Brain microvascular endothelial cell (primary cell): ENCODE measurements at regions not wholly inside any gene's neighbourhood (a gene's known extent, or its start where the extent isn't known, plus 50 kb on each side); places are given as distances from the start of the nearest gene placed in this dataset.
"Not testable (repeated sequence)": the region's sequence is repeated elsewhere in the genome, so short reads cannot be mapped to it uniquely, and the experiment has no call there.

Source experiments
- DNase-seq: peaks from one replicate; pipeline ENCODE4 v3.0.0-alpha.2; 2020
- H3K27ac ChIP-seq: fragments of 250-450 bp; sonication (Bioruptor Pico); 2 replicates; pipeline ENCODE4 v1.5.1; 2020; ENCODE audit warnings: mild to moderate bottlenecking, moderate library complexity
- H3K27me3 ChIP-seq: fragments of 250-450 bp; sonication (Bioruptor Pico); replicated peaks from 2 replicates; pipeline ENCODE4 v1.5.1; 2020; ENCODE audit warnings: mild to moderate bottlenecking
- H3K36me3 ChIP-seq: fragments of 250-450 bp; sonication (Bioruptor Pico); replicated peaks from 2 replicates; pipeline ENCODE4 v1.5.1; 2020; ENCODE audit warnings: mild to moderate bottlenecking
- H3K4me3 ChIP-seq: 2 replicates; pipeline ENCODE4 v1.5.1; 2011; ENCODE audit warnings: low read depth, mild to moderate bottlenecking, control low read depth, low read length, moderate library complexity
- in situ Hi-C: cut with HindIII; loops from 2 replicates; pipeline ENCODE4 v1.10.0; 2017; ENCODE audit warnings: low sequenced_read_pairs, low pct_ligation_motif_present
- TF ChIP-seq, protein P1 (sequence below): IDR thresholded peaks from 2 replicates; pipeline ENCODE4 v1.5.1; 2011; ENCODE audit warnings: low read depth, mild to moderate bottlenecking, moderate library complexity, low read length, control low read depth, inconsistent platforms; ENCODE audit errors: missing control alignments

DNA sequence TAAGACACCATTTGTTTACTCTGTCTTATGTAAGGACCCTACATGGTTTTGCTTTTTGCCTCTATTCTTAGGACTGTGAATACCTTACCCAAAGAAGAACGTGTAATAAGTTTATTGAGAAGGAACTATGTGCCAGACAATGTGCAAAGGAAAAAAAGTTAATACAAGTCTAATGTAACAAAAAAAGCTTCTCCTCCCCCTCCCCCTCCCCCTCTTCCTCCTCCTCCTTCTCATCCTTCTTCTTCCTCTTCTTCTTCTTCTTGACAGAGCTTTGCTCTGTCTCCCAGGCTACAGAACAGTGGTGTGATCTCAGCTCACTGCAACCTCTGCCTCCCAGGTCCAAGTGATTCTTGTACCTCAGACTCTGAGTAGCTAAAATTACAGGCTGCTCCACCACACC, 50.9 kb upstream of the MITF start:
- DNase-seq, result no peak
- H3K4me3 ChIP-seq, result no peak overlapping the region
- in situ Hi-C loops, result loop anchor here (25.0 kb wide), 1 partner anchor 249 kb away; no protein-coding TSS in a partner anchor
- H3K27ac ChIP-seq, result no peak overlapping the region
- H3K36me3 ChIP-seq, result no peaks in the 10 kb centered on the region
- no peaks in the 10 kb centered on the region for H3K27me3 ChIP-seq
- TF ChIP-seq, protein P1, sequence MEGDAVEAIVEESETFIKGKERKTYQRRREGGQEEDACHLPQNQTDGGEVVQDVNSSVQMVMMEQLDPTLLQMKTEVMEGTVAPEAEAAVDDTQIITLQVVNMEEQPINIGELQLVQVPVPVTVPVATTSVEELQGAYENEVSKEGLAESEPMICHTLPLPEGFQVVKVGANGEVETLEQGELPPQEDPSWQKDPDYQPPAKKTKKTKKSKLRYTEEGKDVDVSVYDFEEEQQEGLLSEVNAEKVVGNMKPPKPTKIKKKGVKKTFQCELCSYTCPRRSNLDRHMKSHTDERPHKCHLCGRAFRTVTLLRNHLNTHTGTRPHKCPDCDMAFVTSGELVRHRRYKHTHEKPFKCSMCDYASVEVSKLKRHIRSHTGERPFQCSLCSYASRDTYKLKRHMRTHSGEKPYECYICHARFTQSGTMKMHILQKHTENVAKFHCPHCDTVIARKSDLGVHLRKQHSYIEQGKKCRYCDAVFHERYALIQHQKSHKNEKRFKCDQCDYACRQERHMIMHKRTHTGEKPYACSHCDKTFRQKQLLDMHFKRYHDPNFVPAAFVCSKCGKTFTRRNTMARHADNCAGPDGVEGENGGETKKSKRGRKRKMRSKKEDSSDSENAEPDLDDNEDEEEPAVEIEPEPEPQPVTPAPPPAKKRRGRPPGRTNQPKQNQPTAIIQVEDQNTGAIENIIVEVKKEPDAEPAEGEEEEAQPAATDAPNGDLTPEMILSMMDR, result no peak

DNA sequence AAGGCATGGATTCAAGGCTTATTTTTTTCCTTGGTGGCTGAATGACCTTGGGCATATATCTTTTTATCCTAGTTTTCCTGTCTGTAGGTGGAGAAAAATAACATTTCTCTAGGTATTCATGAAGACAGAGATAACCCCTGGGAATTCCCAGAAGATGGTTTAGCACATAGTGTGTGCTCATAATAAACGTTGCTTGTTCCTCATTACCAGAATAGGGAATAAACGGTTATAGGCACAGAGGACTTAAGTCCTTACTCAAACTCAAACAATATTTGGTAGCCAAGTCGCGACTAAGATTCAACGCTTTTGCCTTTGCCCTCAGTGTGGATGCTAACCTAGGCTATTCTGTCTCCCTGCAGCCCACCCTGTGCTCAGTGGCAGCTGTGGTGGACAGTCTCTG, 51.6 kb upstream of the MITF start:
- in situ Hi-C loops, result loop anchor here (25.0 kb wide), 1 partner anchor 250 kb away; no protein-coding TSS in a partner anchor
- H3K27ac ChIP-seq, result no peak overlapping the region
- H3K36me3 ChIP-seq, result no peaks in the 10 kb centered on the region
- no peaks in the 10 kb centered on the region for H3K27me3 ChIP-seq
- DNase-seq, result no peak
- H3K4me3 ChIP-seq, result no peak overlapping the region
- TF ChIP-seq, protein P1, result no peak

DNA sequence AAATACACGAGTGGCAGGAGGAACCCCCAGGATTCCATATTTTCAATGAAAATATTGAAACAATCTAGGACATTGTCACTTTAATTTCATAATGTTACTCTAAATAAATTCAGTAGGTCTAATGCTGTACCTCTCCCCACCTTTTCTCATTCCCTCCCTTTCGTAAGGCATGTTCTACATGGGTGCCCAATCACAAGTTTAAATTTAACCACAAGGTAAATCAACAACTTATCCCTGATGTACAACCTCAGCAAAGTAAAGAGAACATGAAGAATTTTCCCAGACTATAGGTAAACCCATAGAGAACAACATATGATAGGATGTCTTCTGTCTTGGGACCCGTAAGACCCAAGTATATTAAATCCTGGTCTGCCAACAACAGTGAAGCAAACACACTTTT, 53.2 kb upstream of the MITF start:
- peaks cover under 1% of the 10 kb centered on the region for H3K27me3 ChIP-seq
- H3K27ac ChIP-seq, result no peak overlapping the region
- in situ Hi-C loops, result loop anchor here (25.0 kb wide), 1 partner anchor 251 kb away; no protein-coding TSS in a partner anchor
- no peak overlapping the region for H3K4me3 ChIP-seq
- H3K36me3 ChIP-seq, result no peaks in the 10 kb centered on the region
- TF ChIP-seq, protein P1, result no peak
- DNase-seq, result no peak

DNA sequence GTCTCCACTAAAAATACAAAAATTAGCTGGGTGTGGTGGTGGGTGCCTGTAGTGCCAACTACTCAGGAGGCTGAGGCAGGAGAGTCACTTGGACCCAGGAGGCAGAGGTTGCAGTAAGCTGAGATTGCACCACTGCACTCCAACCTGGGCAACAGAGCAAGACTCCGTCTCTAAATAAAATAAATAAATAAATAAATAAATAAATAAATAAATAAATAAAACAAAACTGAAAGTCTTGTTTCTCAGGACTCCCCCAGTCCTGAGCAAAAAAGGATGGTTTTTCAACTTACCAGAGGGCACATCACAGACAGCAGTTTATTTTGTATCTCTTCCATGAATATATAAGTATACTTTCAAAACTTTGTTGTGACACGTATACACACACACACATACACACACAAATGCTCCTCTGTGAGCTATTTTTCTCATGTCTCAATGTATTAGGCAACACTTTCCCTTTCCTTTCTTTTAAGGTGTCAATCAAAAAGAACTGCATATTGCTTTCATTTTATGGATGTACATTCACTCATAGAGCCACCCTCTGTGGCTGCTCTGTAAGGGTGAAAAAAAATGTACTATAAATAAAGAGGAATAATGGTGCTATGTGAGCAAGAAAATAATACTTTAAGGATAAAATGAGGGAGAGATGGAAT, 54.8 kb upstream of the MITF start:
- in situ Hi-C loops, result loop anchor here (25.0 kb wide), 1 partner anchor 253 kb away; no protein-coding TSS in a partner anchor
- Histone ChIP-seq H3K36me3 (no peaks in the 10 kb centered on the region), H3K27ac (no peak overlapping the region), H3K27me3 (peaks cover 2% of the 10 kb centered on the region), H3K4me3 (no peak overlapping the region)
- DNase-seq, result no peak
- TF ChIP-seq, protein P1, result no peak

DNA sequence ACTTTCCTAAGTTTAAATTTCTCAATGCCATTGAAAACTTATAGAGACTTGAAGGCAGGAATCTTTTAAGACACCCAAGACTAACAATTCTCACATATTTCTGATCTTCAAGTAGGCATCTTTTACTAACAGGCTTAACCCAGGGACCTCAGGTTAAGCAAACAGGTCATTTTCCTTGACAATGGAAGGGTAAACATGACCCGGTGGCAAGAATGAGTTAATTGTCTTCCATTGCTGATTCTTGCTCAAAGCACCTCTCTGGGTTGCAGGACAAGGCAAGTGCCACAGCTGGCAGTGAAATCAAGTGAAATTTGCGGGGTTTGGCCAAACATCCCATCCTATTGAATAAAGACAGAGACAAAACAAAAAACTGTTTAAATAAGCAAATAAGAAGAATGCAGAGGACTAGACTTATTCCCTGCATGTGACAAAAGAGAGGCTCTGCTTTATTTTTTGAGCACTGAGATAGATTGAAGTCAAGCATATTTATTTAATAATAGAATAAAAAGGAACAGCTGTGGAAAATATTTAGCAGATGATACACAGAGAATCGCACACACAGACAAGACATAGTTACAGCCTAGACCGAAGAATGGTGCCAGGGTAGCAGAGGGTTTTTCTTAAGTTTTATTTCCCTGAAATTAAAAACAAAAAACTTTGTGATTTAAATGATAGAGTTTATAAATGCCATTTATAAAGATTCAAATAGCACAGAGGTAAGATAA, 56.0 kb upstream of the MITF start:
- Histone ChIP-seq H3K4me3 (no peak overlapping the region), H3K36me3 (no peaks in the 10 kb centered on the region), H3K27ac (no peak overlapping the region), H3K27me3 (peaks cover 2% of the 10 kb centered on the region)
- no peak for DNase-seq
- in situ Hi-C loops, result loop anchor here (25.0 kb wide), 1 partner anchor 254 kb away; no protein-coding TSS in a partner anchor
- TF ChIP-seq, protein P1, result no peak

DNA sequence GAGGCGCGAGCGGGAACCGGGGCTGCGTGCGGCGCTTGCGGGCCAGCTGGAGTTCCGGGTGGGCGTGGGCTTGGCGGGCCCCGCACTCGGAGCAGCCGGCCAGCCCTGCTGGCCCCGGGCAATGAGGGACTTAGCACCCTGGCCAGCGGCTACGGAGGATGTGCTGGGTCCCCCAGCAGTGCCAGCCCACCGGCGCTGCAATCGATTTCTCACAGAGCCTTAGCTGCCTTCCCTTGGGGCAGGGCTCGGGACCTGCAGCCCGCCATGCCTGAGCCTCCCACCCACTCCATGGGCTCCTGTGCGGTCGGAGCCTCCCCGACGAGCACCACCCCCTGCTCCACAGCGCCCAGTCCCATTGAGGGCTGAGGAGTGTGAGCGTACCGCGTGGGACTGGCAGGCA, 61.8 kb upstream of the MITF start:
- H3K4me3 ChIP-seq, H3K27ac ChIP-seq, DNase-seq, H3K36me3 ChIP-seq, H3K27me3 ChIP-seq: not testable (repeated sequence)
- in situ Hi-C loops, result loop anchor here (25.0 kb wide), 1 partner anchor 260 kb away; no protein-coding TSS in a partner anchor
